ENCODE measurements at regions not wholly inside any gene's neighbourhood (a gene's known extent, or its start where the extent isn't known, plus 50 kb on each side); places are given as distances from the start of the nearest gene placed in this dataset.
"Not testable (repeated sequence)": the region's sequence is repeated elsewhere in the genome, so short reads cannot be mapped to it uniquely, and the experiment has no call there.

DNA sequence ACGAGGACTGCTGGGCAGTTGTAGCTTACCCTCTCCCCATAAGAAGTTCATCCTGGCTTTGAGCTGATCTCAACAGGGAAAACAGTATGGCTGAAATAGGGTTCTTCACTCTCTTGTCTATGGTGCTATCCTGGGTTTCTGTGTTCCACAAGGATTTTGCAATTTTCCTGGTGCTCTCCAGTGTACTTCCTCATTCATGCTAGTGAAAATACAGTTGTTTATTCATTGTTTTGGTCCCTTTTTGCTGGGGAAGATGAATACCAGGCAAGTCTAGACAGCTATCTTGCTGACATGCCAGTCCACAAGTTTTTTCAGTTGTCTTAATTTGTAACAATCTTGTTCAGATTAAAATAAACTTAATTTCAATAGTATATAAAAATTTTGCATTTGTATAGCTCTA is 306.5 kb downstream of the DLEU7 start:
- TF ChIP-seq, protein P1, sequence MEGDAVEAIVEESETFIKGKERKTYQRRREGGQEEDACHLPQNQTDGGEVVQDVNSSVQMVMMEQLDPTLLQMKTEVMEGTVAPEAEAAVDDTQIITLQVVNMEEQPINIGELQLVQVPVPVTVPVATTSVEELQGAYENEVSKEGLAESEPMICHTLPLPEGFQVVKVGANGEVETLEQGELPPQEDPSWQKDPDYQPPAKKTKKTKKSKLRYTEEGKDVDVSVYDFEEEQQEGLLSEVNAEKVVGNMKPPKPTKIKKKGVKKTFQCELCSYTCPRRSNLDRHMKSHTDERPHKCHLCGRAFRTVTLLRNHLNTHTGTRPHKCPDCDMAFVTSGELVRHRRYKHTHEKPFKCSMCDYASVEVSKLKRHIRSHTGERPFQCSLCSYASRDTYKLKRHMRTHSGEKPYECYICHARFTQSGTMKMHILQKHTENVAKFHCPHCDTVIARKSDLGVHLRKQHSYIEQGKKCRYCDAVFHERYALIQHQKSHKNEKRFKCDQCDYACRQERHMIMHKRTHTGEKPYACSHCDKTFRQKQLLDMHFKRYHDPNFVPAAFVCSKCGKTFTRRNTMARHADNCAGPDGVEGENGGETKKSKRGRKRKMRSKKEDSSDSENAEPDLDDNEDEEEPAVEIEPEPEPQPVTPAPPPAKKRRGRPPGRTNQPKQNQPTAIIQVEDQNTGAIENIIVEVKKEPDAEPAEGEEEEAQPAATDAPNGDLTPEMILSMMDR (IDR thresholded peaks at IDR 0.05; ENCODE audit: control extremely low read depth, extremely low read depth, low read depth, missing control alignments): no peak
- ChIA-PET CTCF (interaction anchor here (1.2 kb wide), 2 partner anchors 10 to 39 kb away, joined by 3 read pairs; no protein-coding TSS in a partner anchor), POLR2A (no interaction called here)
- no peak for DNase-seq (ENCODE audit: extremely low spot score)

DNA sequence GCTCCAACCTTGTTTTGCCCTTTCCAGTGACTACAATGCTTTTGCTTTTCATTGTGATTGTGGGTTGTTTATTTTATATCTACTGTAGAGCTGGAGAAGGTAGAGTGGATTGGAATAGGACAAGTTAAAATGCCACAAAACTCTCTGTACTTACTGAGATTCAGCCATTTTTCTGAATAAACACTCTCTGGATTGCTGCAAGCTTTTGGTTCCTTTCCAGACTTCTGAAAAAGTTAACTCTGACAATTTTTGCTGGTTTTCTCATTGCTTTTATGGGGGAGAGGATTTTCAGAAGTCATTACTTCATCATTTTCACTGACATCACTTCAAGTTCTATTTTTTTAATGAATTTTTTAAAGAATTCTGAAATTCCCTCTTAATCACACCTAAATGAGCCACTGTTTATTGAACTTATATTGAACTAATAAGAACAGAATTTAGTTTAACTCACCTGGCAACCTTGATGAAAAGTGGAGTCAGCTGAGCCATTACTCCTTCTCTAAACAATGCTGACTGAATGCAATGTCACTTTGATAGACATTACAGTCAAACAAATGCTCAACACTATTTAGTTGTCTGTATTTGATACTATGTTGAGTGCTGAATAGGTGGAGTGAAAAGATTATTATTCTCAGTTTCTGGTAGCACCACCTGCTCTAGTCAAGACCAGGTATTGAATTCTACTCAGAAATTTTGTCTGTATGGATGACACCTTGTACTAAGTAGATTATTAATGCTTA is 303.5 kb downstream of the DLEU7 start:
- DNase-seq (ENCODE audit: extremely low spot score): no peak
- CTCF ChIA-PET: no interaction called here
- POLR2A ChIA-PET: no interaction called here
- TF ChIP-seq, protein P1 (IDR thresholded peaks at IDR 0.05; ENCODE audit: control extremely low read depth, extremely low read depth, low read depth, missing control alignments): no peak

DNA sequence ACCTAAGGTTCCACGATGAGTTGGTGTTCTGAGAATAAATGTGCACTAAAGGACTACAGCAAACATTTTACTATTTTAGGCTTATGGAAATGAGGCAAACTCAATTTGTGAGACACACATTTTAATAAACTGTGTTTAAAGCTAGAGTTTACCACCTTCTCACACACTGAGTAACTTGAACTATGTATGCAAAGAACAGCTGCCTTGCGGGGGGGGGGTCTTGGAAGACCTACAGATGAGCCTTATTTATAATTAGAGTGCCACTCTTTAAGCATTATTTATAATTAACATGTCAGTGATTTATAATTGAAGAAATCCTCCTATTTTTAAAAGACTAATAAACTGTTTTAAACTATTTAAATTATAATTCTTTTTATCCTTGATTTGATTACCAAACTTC is 300.4 kb downstream of the DLEU7 start:
- no peak for DNase-seq (ENCODE audit: extremely low spot score)
- ChIA-PET POLR2A (no interaction called here), CTCF (no interaction called here)
- TF ChIP-seq, protein P1 (IDR thresholded peaks at IDR 0.05; ENCODE audit: control extremely low read depth, extremely low read depth, low read depth, missing control alignments): no peak

DNA sequence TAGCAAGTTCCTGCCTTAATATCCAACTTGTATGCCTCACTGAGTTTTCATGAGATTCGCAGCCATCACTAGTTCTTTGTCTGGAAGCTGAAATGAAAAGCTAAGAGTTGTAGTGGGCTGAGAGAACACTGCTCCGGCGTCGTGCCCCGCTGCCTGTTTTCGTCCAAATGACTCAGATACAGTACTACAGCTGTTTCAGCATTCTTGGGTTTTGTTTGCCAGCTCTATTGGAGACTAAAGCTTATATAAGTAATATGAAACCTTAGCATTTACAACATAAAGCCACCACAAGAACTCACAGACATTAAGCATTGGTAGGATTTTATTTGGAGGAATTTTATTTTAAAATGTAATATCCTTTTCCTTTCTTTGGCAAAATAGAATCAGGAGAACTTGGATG is 299.7 kb downstream of the DLEU7 start:
- TF ChIP-seq, protein P1 (IDR thresholded peaks at IDR 0.05; ENCODE audit: control extremely low read depth, extremely low read depth, low read depth, missing control alignments): no peak
- POLR2A ChIA-PET: no interaction called here
- no peak for DNase-seq (ENCODE audit: extremely low spot score)
- CTCF ChIA-PET: no interaction called here

DNA sequence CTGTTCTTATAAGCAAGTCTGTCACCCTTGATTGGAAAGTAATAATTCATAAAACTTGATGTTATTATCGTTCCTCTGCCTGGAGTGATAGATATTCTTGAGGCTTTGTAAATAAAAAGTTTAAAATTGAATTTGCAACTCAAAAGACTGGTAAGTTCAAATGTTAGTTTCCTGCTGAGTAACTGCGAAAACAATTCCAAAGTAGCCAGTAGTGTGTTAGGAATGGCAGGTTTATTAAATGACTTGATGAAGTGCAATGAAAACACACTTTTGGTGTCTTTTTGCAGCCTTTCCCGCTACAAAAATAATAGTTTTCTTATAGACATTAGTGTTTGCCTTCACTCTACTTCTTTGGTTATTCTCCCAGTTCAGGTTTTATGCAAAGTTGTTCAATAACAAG is 299.3 kb downstream of the DLEU7 start:
- TF ChIP-seq, protein P1 (IDR thresholded peaks at IDR 0.05; ENCODE audit: control extremely low read depth, extremely low read depth, low read depth, missing control alignments): no peak
- ChIA-PET CTCF (no interaction called here), POLR2A (no interaction called here)
- no peak for DNase-seq (ENCODE audit: extremely low spot score)

DNA sequence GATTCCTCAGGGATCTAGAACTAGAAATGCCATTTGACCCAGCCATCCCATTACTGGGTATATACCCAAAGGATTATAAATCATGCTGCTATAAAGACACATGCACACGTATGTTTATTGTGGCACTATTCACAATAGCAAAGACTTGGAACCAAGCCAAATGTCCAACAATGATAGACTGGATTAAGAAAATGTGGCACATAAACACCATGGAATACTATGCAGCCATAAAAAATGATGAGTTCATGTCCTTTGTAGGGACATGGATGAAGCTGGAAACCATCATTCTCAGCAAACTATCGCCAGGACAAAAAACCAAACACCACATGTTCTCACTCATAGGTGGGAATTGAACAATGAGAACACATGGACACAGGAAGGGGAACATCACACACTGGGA is 296.3 kb downstream of the DLEU7 start:
- POLR2A ChIA-PET; DNase-seq (ENCODE audit: extremely low spot score); CTCF ChIA-PET: not testable (repeated sequence)

DNA sequence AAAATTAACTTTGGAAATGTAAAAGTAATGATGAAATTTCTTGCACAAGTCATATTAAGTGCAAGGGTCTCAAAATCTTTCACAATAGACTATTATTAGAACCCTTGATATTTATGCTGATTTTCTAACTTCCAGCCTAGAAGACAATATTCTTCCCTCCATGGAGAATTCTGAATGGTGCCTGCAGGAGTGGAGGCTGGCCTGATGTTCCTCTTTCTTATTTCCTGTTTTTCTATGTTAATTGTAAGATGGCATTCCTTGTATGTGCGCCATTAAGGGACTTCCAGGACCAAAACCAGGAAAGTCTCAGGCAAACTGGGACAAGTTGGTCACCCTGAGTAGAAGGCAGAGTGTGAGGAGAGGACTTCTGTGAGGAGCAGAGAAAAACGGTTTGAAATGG is 294.9 kb downstream of the DLEU7 start:
- ChIA-PET CTCF (no interaction called here), POLR2A (no interaction called here)
- TF ChIP-seq, protein P1 (IDR thresholded peaks at IDR 0.05; ENCODE audit: control extremely low read depth, extremely low read depth, low read depth, missing control alignments): no peak
- no peak for DNase-seq (ENCODE audit: extremely low spot score)
